Transverse colon (tissue), 4 donors: ENCODE measurements at regions not wholly inside any gene's neighbourhood (a gene's known extent, or its start where the extent isn't known, plus 50 kb on each side); places are given as distances from the start of the nearest gene placed in this dataset.

Source experiments
- DNase-seq: peaks from one replicate; pipeline ENCODE4 v3.0.0-alpha.2; 2019
- H3K27ac ChIP-seq, 4 donors: fragments of 200-600 bp; sonication (generic); 2 replicates each; pipeline ENCODE4 v1.5.1; 2016 to 2018; ENCODE audit warnings: inconsistent platforms in 4 of 4
- H3K27me3 ChIP-seq: fragments of 200-600 bp; sonication (generic); 2 replicates; pipeline ENCODE4 v1.5.1; 2017; ENCODE audit warnings: inconsistent platforms
- H3K36me3 ChIP-seq, 4 donors: fragments of 200-600 bp; sonication (generic); 2 replicates each; pipeline ENCODE4 v1.5.1; 2017 to 2019; ENCODE audit warnings: inconsistent platforms in 4 of 4
- H3K4me1 ChIP-seq, 4 donors: fragments of 200-600 bp; sonication (generic); 2 replicates each; pipeline ENCODE4 v1.5.1; 2017 to 2020; ENCODE audit warnings: inconsistent platforms in 4 of 4
- H3K4me3 ChIP-seq, 4 donors: fragments of 200-600 bp; sonication (generic); 1 replicate in 1 of 4; 2 replicates in 3 of 4; pipeline versions ENCODE4 v1.5.1 to v1.6.1; 2017 to 2019; ENCODE audit warnings: inconsistent platforms in 4 of 4
- H3K9me3 ChIP-seq, 2 donors: fragments of 200-600 bp; sonication (generic); 2 replicates each; pipeline ENCODE4 v1.5.1; 2017 to 2019; ENCODE audit warnings: inconsistent platforms in 2 of 2
- EP300 ChIP-seq: sonication (generic); formaldehyde crosslinking; IDR thresholded peaks from one replicate; pipeline ENCODE4 v1.6.1; 2017; ENCODE audit warnings: antibody characterized with exemption, low read depth
- POLR2A ChIP-seq: fragments of 450-650 bp; IDR thresholded peaks from one replicate; pipeline ENCODE4 v1.6.1; 2016; ENCODE audit warnings: antibody characterized with exemption, mild to moderate bottlenecking, moderate library complexity
- POLR2AphosphoS5 ChIP-seq, 3 donors: sonication (generic); formaldehyde crosslinking; IDR thresholded peaks; one replicate each; pipeline ENCODE4 v1.6.1; 2016; ENCODE audit warnings: antibody characterized with exemption in 3 of 3
- WGBS, 2 donors: methylation state at CpG; one replicate each; pipeline ENCODE4 v1.1.5; 2018; ENCODE audit warnings: low coverage in 1 of 2; 5-methylcytosine and 5-hydroxymethylcytosine counted together
- in situ Hi-C, 4 donors: fragments of 200-750 bp; cut with MboI; loops; one replicate each; pipeline versions ENCODE4 v1.15.0 to v1.15.1; 2017; ENCODE audit warnings: low sequenced_read_pairs in 3 of 4, low pct_ligation_motif_present in 1 of 4, low pct_unique_long_range_greater_than_20kb in 1 of 4
- intact Hi-C: fragments of 100-400 bp; cut with DNase I; formaldehyde crosslinking; loops from one replicate; pipeline ENCODE4 v1.15.1; 2023; ENCODE audit warnings: low total_unique reads
- TF ChIP-seq, protein P1 (sequence below), 5 experiments: fragments of 200-600 bp in 3 of 5; fragments of 450-650 bp in 2 of 5; sonication (generic) in 3 of 5; IDR thresholded peaks; 1 replicate in 2 of 5; 2 replicates in 3 of 5; pipeline ENCODE4 v1.5.1; 2016 to 2017; ENCODE audit warnings: antibody characterized with exemption in 5 of 5, inconsistent platforms in 3 of 5, mild to moderate bottlenecking in 2 of 5, moderate library complexity in 1 of 5

DNA sequence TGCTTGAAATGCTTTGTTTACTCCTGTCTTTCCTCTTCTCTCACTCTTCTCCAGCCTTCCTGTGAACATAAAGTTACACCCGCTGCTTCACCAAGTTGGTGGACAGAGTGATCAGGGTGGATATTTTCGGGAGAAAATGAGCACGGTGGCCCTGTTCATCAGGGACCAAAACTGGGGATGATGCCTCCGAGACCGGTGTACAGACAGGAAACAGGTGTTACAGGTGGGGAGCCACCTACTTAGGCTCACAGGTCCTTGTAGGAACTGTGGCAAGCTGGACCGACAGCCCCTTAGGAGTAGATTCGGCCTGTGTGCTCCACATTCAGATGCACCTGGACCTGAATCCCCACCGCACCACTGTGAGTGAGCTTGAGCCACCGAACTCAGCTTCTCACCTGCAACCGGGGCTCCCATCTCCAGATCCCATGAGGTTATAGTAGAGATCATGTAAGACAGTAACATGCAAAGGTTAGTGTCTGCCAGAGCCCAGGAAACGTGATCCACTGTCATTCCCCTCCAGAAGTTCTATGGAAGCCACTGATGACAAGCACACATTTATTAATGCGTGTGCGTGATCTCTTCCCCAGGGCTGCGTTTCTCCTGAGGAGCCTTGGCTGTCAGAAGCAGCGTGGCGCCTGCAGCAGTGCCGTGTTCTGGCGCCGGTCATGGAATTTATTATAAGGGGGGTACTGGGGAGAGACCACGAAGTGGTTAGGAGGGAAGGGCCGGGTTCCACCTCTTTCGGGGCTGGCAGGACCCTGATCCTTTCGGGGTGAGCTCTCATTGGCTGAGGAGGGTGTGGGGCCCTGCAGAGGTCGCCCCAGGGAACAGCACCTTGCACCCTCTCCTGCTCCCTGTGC is 94.2 kb downstream of the ERMARD start:
- Histone ChIP-seq H3K9me3 (no peaks in the 10 kb centered on the region), H3K4me1 (no peaks in the 10 kb centered on the region), H3K27me3 (no peaks in the 10 kb centered on the region), H3K4me3 (no peak overlapping the region), H3K27ac (no peak overlapping the region), H3K36me3 (no peaks in the 10 kb centered on the region)
- WGBS, 2 donors, result 70 to 88% methylated on average over 2 to 24 of the region's 24 CpGs
- intact Hi-C loops, result no loop called here
- in situ Hi-C loops, result no loop called here
- TF ChIP-seq POLR2A, result no peak
- TF ChIP-seq POLR2AphosphoS5 (IDR thresholded peaks at IDR 0.05), result no peak
- TF ChIP-seq, protein P1, sequence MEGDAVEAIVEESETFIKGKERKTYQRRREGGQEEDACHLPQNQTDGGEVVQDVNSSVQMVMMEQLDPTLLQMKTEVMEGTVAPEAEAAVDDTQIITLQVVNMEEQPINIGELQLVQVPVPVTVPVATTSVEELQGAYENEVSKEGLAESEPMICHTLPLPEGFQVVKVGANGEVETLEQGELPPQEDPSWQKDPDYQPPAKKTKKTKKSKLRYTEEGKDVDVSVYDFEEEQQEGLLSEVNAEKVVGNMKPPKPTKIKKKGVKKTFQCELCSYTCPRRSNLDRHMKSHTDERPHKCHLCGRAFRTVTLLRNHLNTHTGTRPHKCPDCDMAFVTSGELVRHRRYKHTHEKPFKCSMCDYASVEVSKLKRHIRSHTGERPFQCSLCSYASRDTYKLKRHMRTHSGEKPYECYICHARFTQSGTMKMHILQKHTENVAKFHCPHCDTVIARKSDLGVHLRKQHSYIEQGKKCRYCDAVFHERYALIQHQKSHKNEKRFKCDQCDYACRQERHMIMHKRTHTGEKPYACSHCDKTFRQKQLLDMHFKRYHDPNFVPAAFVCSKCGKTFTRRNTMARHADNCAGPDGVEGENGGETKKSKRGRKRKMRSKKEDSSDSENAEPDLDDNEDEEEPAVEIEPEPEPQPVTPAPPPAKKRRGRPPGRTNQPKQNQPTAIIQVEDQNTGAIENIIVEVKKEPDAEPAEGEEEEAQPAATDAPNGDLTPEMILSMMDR (IDR thresholded peaks at IDR 0.05), result no peak
- TF ChIP-seq EP300, result no peak
- no peak for DNase-seq

DNA sequence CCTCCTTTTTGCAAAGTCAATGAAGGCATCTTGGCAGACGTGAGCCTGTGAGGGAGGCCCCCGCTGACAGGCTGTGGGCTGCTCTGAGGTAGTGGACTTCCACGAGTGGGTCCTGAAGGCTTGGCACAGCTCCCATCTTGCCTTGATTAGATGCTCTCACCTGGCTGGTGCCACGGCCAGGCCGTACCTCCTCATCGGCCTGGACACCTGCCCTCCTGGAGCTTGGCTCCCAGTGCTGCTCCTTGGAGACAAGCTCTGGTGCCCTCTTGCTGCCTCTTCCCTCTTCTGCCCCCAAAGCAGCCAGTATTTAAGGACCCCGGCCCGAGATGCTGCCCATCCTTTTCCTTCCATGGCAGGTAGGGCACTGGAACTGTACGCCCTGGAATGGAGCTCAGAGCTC is 93.5 kb downstream of the ERMARD start:
- Histone ChIP-seq H3K4me3 (no peak overlapping the region), H3K36me3 (no peaks in the 10 kb centered on the region), H3K27ac (no peak overlapping the region), H3K9me3 (no peaks in the 10 kb centered on the region), H3K4me1 (no peaks in the 10 kb centered on the region), H3K27me3 (no peaks in the 10 kb centered on the region)
- intact Hi-C loops, result no loop called here
- no peak for DNase-seq
- in situ Hi-C loops, result no loop called here
- no peak for TF ChIP-seq EP300
- TF ChIP-seq, protein P1 (IDR thresholded peaks at IDR 0.05), result no peak
- TF ChIP-seq POLR2A, result no peak
- no peak for TF ChIP-seq POLR2AphosphoS5 (IDR thresholded peaks at IDR 0.05)
- WGBS, 2 donors, result 73% methylated on average over 9 of the region's 9 CpGs; no CpG with 5 or more reads in 1 of the 2 donors

DNA sequence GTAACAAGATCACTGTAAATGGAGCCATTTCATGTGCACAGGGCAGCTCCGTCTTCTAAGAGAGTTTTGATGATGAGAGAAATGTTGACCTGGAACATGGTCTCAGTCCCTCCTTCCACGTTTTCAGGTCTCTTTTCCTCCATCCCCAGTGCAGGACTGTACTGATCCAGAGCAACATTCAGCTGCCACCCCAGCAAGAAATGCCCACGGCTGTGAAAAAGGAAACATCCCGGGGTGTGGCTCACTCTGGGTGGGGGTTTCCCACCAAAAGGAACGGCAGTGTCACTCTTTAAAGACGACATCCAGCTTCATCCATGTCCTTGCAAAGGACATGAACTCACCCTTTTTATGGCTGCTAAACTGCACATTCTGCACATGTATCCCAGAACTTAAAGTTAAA is 92.6 kb downstream of the ERMARD start:
- in situ Hi-C loops (no loop called here), intact Hi-C loops (no loop called here)
- DNase-seq, result no peak
- TF ChIP-seq POLR2A (no peak), EP300 (no peak), POLR2AphosphoS5 (IDR thresholded peaks at IDR 0.05) (no peak)
- TF ChIP-seq, protein P1 (IDR thresholded peaks at IDR 0.05), result no peak
- Histone ChIP-seq H3K4me1 (no peaks in the 10 kb centered on the region), H3K4me3 (no peak overlapping the region), H3K27ac (no peak overlapping the region), H3K9me3 (no peaks in the 10 kb centered on the region), H3K36me3 (no peaks in the 10 kb centered on the region), H3K27me3 (no peaks in the 10 kb centered on the region)
- 49% methylated on average over 6 of the region's 6 CpGs; no CpG with 5 or more reads in 1 of the 2 donors for WGBS, 2 donors

DNA sequence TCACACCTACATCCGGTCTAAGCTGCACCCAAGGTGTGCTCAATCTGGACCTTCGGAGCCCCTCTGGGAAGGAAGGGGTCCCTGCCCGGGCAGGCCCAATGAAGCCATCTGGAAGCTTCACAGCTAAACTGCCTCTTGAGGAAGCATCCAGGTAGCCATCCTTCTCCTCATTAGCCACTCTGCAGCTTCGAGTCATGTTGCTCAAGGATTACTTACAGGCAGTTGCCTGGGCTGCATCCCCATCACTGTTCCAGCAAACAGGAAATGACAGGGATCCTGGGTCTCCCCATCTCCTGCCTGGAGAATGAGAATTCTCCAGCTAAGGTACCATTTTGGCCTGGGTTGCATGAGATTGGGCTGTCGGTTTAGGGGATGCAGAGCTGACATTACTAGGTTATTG is 91.7 kb downstream of the ERMARD start:
- Histone ChIP-seq H3K36me3 (no peaks in the 10 kb centered on the region), H3K4me1 (no peaks in the 10 kb centered on the region), H3K27me3 (no peaks in the 10 kb centered on the region), H3K4me3 (no peak overlapping the region), H3K27ac (no peak overlapping the region), H3K9me3 (no peaks in the 10 kb centered on the region)
- no peak for DNase-seq
- WGBS, 2 donors, result 86% methylated on average over 5 of the region's 5 CpGs; no CpG with 5 or more reads in 1 of the 2 donors
- in situ Hi-C loops, result no loop called here
- TF ChIP-seq, protein P1 (IDR thresholded peaks at IDR 0.05), result no peak
- no peak for TF ChIP-seq POLR2AphosphoS5 (IDR thresholded peaks at IDR 0.05)
- TF ChIP-seq EP300, result no peak
- no peak for TF ChIP-seq POLR2A
- intact Hi-C loops, result no loop called here
